GM08714 (cell line): ENCODE measurements at regions not wholly inside any gene's neighbourhood (a gene's known extent, or its start where the extent isn't known, plus 50 kb on each side); places are given as distances from the start of the nearest gene placed in this dataset.
"Not testable (repeated sequence)": the region's sequence is repeated elsewhere in the genome, so short reads cannot be mapped to it uniquely, and the experiment has no call there.

ENCODE experiments used
- H3K4me3 ChIP-seq: fragments of 200-500 bp; sonication (Bioruptor generic); 2 replicates; pipeline ENCODE4 v1.5.1; 2014; ENCODE audit warnings: mild to moderate bottlenecking, low read length, inconsistent platforms
- ZNF274 ChIP-seq: IDR thresholded peaks from 2 replicates; pipeline ENCODE4 v1.6.1; 2012; ENCODE audit warnings: mild to moderate bottlenecking, low read depth, low read length

DNA sequence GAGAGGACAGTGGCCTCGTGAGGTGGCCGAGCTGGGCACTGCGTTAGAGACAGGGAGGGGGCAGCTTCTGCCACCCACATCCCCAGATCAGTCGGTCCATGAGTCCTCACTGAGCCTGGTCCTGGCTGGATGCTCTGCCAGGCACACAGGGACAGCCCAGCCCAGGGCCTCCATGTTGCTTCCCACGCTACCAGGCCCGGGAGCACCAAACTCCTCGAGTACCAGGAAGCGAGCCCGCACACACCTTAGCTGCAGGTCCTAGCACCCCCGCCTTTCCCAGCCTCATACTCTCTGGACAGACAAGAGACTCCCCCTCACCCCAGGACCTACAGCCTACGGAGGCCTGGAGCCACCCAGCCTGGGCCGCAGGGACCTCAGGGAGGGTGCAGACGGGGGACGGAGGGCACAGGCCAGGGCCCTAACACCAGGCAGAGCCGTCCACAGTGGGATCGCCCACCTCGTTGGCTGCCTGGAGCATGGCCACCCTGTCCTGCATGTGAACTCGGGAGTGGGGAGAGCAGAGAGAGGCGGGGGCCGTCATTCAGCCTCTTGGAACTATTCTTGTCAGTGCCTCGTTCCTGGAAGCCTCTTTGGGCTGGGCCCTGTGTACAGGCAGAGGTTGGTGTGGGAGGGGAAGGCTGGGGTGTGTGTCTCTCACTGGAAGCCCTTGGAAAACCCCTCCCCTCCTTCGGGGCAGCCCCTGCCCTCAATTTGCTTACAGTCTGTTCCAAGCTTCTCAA, 90.9 kb upstream of the RUNX3 start:
- H3K4me3 ChIP-seq: no peak overlapping the region
- no peak for TF ChIP-seq ZNF274

DNA sequence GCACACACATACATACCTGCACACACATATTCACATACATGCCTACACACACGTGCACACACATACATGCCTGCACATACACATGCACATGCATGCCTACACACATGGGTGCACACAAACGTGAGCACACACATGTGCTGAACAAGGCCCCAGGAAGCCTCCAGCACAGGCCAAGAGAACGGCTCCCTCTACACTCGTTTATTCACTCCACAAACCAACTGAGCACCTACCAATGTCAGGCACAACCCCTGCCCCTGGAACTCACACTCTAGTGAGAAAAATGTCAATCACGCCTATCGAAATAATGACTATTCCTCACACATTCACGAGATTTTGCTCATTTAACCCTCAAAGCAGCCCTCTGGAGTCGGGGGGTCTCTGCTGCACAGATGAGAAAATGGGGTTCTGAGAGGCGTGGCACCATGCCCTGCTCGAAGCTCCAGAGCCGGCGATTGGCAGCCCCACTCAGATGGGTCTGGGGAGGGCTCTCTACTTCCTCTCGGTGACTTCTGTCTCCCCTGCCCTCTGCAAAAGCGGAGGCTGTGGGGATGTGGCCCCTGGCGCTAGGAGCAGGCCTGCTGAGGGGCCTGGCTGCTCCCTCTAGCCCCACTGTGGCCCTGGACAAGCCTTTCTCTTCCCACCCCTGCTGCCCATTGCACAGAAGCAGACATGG, 90.2 kb upstream of the RUNX3 start:
- TF ChIP-seq ZNF274: no peak
- no peak overlapping the region for H3K4me3 ChIP-seq

GRCh38 chr1:25019337-25020172, 89.5 kb upstream of the RUNX3 start:
- H3K4me3 ChIP-seq: no peak overlapping the region; the same call in 1 of the 2 replicates
- TF ChIP-seq ZNF274: no peak

DNA sequence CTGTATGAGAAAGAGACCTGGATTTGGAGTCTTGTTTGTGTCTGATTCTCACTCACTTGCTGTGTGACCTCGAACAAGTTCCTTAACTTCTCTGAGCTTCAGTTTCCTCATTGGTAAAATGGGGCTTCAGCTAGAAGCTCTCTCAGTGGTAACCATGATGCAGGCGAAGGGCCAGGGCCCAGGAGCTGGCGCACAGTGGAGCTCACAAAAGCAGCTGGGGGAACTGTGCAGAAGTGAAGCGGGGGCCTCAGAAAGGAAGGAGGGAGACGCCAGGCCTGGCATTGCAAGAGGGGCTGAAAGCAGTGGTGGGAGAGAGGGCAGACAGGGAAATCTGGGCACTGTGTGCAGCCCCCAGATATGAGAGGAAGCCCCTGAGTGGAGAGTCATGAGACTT, 88.9 kb upstream of the RUNX3 start:
- no peak overlapping the region for H3K4me3 ChIP-seq
- TF ChIP-seq ZNF274: no peak

- H3K4me3 ChIP-seq: no peak overlapping the region
- no peak for TF ChIP-seq ZNF274
Observed at GRCh38 chr1:25018110-25018735, 88.1 kb upstream of the RUNX3 start.

- no peak for TF ChIP-seq ZNF274
Observed at GRCh38 chr1:25017436-25018109, 87.5 kb upstream of the RUNX3 start.

DNA sequence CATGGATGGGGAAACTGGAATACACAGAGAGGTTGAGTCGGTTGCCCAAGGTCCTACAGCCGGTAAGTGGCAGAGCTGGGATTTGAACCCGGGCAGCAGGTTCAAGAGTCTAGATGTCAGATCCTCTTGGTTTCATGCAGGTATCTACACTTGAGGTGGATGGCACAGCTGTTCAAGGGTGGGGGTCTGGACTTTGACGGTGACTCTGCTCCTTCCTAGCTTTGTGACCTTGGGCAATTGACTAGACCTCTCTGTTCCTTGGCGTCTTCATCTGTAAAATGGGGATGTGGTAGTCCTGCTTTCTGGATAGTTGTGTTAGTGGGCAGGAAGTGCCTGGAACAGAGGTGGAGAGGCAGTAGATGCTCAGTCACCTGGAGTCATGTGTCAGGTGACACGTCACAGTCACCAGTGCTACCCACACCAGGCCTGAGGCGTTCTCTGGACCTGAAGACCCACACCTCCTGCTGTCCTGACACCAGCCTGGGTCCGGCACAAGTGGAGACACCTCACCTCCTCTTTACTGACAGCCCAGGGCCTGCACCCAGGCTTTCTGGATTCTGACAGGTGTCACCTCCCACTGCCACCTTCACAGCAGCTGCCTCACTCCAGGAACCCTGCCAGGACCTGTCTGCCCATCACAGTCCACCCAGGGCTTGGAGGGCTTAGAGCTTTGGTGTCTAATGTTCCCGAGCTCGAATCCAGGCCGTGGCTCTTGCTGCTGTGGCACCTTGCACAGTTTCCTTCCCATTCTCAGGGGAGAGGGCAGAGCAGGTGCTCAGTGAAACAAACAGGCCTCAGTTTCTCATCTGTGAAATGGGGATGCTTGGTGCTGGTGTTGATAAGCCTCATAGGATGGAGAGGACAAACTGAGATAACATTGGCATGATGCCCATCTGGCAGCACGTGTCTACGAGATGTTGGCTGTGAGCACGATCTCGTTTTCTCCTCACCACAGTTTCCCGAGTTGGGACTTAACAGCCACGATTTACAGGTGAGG, 83.2 kb upstream of the RUNX3 start:
- no peak for TF ChIP-seq ZNF274

More at GRCh38 chr1:25017436-25018109, 87.5 kb upstream of the RUNX3 start:
- H3K4me3 ChIP-seq: no peak overlapping the region

GRCh38 chr1:25011943-25012638, 82.0 kb upstream of the RUNX3 start:
- no peak overlapping the region for H3K4me3 ChIP-seq
- TF ChIP-seq ZNF274: no peak

More for the DNA sequence above, 83.2 kb upstream of the RUNX3 start:
- no peak overlapping the region for H3K4me3 ChIP-seq

DNA sequence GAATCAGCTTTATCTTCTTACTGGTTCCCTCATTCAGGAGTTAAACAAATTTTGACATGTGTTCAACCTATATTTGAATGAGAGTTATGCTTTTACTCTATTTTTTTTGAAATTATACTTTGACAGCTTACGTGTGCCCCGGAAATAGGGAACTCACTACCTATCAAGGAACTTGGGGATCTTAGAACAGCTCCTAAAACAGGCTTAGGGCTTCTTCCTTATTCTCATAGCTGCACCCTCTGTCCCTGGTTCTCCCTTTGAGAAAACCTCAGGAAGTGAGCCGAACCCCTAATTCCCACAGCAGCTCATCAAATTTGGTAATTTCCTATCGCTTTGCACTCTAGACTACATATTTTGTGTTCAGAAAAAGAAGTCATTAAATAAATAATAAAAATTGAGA, 81.2 kb upstream of the RUNX3 start:
- H3K4me3 ChIP-seq: no peak overlapping the region
- TF ChIP-seq ZNF274: no peak

- TF ChIP-seq ZNF274: no peak
- H3K4me3 ChIP-seq: no peak overlapping the region
Observed at GRCh38 chr1:25009671-25010262, 79.7 kb upstream of the RUNX3 start.

- H3K4me3 ChIP-seq: no peak overlapping the region
Observed at GRCh38 chr1:25008192-25008485, 78.1 kb upstream of the RUNX3 start.

DNA sequence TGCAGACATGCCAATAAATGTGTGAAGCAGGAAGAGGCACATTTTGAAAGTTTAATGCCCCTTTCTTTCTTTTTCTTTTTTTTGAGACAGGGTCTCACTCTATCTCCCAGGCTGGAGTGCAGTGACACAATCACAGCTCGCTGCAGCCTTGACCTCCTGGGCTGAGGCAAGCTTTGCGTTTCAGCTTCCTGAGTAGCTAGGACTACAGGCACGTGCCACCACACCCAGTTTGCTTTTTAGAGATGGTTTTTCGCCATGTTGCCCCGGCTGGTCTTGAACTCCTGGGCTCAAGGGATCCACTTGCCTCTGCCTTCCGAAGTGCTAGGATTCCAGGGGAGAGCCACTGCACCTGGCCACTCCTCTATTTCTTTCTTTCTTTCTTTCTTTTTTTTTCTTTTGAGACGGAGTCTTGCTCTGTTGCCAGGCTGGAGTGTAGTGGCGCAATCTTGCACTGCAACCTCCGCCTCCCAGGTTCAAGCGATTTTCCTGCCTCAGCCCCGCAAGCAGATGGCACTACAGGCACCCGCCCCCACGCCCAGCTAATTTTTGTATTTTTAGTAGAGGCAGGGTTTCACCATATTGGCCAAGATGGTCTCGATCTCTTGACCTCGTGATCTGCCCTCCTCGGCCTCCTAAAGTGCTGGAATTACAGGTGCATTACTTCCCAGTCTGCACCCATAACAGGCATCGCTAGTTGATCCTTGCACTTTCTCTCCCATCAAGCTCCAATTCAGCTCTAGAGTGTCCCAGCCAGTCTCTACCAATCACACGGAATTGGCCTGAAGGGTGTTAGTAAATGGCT, 77.5 kb upstream of the RUNX3 start:
- not testable (repeated sequence) for H3K4me3 ChIP-seq

More at GRCh38 chr1:25008192-25008485, 78.1 kb upstream of the RUNX3 start:
- no peak for TF ChIP-seq ZNF274
